T-helper 2 cell treated with Interferon-gamma antibody and Interleukin-4, amounts not matched to agents 100 ng/mL and 5 ng/mL, for 36 hours (primary cell): ENCODE measurements at regions not wholly inside any gene's neighbourhood (a gene's known extent, or its start where the extent isn't known, plus 50 kb on each side); places are given as distances from the start of the nearest gene placed in this dataset.

Experiments used
- intact Hi-C: fragments of 100-400 bp; cut with micrococcal nuclease; formaldehyde crosslinking; loops from one replicate; pipeline ENCODE4 v1.15.1; 2023

DNA sequence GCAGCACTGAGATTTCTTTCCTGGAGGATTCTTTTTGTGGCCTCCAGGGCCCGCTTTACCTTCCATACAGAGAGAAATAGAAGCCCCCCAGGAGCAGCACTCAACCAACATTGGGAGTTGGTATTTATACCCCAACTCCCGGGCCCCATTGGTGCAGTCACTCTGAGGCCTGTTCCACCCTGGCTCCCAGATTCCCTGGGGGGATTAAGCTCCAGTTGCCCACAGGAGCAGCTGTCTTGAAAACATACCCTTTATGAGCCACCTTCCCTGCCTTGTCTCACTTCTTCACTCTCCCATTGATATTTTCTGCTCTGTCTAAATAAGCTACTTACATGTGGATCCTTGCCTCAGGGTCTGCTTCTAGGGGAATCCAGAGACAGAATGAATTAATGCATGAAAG lies 167.8 kb downstream of the KATNIP start:
- intact Hi-C loops, result no loop called here

GRCh38 chr16:27718201-27719105 lies 168.5 kb downstream of the KATNIP start:
- intact Hi-C loops, result no loop called here

DNA sequence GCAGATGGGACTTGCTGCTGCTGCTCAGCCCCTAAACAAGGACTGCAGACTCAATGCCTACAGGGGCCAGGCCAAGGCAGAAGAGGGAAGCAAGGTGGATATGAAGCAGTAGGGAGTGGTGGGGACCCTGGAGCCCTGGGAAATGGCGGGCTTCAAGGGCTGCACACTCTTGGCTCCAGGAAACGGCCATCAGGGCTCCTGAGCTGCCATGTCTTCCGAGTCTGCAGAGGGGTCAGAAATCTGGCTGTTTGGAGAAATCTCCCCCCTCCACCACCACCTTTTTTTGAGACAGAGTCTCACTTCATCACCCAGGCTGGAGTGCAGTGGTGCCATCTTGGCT lies 169.1 kb downstream of the KATNIP start:
- intact Hi-C loops, result no loop called here

DNA sequence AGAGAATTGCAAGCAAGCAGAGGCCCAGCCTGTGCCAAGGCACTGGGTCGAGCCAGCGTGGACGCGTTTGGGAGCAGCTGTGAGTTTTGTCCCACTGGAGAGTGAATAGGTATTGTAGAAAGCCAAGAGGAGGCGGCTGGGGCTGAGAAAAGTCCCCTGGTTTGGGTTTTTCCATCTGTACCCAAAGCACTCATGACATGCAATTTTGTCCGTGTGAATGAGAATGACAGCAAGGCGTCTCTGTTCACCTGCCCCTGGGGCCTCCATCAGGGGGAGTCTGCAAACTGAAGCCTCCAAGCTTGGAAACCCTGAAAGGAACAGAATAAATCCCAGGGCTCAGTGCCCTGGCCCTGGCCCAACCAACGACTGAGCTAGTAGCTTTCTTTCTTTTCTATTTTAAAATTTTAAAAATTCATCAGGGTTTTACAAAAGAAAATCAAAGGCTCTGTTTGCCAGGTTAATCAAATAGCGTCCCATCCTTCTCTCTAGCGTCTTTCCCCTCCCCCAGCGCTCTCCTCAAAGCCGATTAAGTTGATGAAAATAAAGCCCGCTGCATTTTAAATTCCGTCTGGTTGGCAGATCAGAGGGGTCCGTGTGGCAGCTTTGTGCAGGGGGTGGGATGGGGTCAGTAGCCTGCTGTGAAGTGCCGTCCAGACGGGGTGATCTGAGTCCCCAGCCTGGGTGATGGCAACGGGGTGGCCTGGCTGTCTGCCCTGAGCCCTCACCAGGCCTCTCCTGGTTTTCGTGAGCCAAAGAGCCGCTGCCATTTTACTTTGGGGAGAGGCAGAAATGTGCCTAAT lies 171.0 kb downstream of the KATNIP start:
- intact Hi-C loops, result no loop called here

GRCh38 chr16:27721531-27722181 lies 171.7 kb downstream of the KATNIP start:
- intact Hi-C loops, result no loop called here

DNA sequence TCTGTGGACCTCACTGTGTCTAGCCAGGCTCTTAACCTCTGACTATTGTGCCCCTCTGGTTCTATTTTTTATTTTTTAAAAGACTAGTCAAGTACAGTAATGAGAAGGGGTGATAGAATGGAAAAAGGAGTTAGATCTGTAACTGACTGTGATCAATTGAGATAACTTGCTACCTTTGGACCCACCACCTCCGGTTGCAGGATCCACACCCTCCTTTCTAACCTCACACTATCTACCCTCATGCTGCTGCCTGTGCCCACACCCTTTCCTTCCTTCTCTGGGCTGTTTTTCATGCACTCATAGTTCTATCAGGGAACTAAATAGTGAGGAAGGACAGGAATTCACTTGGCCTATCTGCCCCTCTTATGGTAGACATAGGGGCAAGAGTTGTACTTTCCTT lies 172.3 kb downstream of the KATNIP start:
- intact Hi-C loops, result no loop called here

DNA sequence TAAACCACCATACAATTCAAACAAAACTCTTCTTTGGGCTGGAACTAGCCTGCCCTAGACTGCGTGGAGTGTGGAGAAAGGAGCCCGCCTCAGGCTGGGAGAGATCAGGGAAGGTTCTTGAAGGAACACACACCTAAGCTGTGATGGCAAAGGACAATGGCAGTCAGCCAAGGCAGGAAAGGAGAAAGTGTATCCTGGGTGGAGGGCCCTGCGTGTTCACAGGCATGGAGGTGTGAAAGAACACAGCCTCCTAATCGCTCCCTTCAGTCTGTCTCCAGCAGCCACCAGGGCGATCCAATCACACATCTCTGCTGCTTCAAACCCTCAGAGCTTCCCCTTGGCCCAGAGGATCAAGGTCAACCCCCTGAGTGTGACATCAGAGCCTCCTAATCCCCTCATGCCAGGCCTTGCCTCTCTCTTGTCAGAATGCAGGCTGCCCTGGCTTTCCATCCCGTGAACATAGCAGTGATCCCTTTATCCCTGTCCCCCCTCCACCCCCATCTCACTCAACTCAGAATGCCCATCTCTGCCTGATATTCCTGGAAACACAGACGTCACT lies 173.0 kb downstream of the KATNIP start:
- intact Hi-C loops, result no loop called here

DNA sequence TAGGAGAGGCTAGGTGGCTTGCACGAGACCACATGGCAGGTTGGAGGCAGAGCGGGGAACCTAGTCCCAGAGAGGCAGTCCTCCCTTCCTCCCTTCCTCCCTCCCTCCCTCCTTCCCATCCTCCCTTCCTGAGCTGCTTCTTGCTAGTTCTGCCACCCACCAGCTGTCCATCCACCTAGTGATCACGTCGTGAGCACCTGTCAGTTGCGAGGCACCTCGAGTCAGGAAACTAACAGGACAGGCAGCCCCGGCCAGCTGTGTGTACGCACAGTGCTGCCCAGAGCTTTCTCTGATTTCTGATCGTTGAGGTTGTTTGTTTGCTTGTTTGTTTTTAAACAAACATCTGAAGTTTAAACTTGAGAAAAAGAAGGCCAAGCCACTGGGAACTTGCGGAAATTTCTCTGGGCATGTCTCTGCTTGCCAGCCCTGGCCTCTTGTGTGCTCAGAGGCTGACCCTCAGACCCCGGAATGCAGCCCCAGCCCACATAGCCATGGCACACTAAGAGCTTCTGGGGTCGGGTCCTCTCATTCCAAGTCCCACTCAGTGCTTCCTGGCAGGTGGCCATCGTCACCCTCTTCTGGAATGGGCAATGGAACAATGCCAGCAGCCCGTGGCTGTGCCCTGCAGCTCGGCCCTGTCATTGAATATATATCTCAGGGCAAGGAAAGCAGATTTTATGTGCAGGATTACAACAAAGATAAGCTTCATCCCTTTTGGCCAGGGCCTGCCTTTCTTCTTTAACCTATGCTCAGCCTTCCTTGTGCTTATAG lies 174.0 kb downstream of the KATNIP start:
- intact Hi-C loops, result no loop called here

- intact Hi-C loops, result no loop called here
These were observed 174.7 kb downstream of the KATNIP start for GRCh38 chr16:27724482-27725235.

- intact Hi-C loops, result no loop called here
These were observed 175.5 kb downstream of the KATNIP start for GRCh38 chr16:27725236-27726000.

- intact Hi-C loops, result no loop called here
These were observed 176.8 kb downstream of the KATNIP start for GRCh38 chr16:27726621-27727261.

DNA sequence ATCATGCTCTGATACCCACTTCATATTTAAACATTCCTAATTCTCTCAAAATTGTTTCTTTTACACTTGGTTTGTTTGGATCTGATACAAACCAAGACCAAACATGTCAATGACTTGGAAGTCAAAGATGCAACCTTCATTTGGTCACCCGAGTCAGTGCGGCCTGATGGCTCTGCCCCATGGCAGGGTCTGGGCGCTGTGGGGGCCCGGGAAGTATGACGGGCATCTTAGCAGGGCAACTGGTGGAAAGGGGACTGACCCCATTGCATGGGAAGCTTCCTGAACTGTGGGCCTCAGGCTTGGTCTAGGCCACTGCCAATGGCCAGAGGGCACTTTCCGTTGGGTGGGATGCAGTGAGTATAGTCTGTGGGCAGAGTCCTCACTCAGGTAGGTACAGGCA lies 178.0 kb downstream of the KATNIP start:
- intact Hi-C loops, result no loop called here

GRCh38 chr16:27728691-27729090 lies 178.7 kb downstream of the KATNIP start:
- intact Hi-C loops, result no loop called here

- intact Hi-C loops, result no loop called here
These were observed 179.8 kb downstream of the KATNIP start for GRCh38 chr16:27729516-27730304.

GRCh38 chr16:27730661-27731210 lies 180.8 kb downstream of the KATNIP start:
- intact Hi-C loops, result no loop called here

DNA sequence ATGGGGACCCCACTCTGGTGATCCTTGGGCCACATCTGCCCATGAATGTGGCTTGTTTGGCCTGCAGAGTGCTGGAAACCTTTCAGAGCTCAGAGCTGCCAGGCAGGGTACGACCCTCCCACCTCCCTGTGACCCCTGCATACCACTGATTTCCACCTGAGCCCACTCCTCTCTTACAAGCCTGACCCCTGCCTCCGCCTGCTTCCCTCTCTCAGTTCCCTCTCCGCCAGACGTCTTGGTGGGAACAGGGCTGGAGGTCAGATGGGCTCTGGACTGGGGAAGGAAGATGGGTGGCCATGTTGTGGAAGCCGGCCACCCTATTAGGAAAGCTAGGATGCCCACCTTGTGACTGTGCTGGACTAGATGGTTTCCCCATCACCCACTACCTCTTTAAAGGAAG lies 185.1 kb downstream of the KATNIP start:
- intact Hi-C loops, result no loop called here

DNA sequence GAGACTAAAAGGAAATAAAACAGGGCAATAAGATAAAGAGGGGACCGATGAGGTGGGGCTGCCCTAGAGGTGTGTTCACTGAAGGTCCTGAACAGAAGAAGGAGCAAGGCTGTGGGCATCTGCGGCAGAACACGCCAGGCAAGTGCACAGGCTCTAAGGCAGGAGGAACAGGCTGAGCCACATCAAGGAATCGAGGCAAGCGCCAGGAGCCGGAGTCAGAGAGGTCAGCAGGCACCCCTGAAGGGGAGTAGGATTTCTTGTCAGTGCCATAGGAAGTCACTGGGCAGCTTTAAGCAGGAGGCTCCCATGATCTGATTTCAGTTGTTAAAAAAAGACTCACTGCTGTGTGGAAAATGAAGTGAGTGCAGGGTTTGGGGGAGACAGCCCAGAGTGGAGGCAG lies 186.5 kb downstream of the KATNIP start:
- intact Hi-C loops, result no loop called here

DNA sequence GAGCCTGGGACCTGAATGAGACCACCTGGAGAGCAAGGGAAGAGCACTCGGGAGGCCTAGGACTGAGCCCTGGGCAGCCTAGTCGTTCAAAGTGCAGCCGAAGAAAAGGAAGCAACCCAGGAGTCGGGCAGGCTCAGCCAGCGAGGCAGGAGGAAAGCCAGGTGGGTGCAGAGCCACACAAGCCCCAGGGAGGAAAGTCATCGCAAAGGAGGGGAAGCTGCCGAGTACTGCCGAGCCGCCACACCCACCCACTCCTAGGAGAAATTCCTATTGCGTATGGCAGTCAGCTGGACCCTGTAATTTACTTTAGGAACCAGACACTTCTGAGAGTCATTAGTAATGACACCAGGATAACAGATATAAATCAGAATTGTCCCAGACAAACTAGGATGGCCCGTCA lies 187.6 kb downstream of the KATNIP start:
- intact Hi-C loops, result no loop called here
